ENCODE measurements at regions not wholly inside any gene's neighbourhood (a gene's known extent, or its start where the extent isn't known, plus 50 kb on each side); places are given as distances from the start of the nearest gene placed in this dataset.

DNA sequence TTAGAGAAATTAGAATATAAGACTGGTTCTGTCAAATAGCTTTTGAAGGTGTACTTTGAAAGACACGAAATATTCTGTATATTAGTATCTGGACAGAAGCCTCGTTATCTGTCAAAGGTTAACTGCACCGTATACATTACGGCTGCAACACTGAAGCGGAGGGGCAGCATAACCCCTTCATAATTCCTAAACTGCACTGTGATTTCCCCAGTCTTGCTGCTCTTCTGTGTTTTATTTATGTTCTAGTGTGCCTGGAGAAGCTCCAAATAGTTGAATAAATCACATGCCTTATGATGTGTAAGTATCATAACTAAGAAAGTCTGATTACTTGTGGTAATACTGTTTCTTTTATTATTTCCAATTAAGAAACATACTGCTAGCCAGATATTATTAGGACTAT is 285.7 kb upstream of the ROBO2 start (continued):
- TF ChIP-seq RAD21 (IDR thresholded peaks at IDR 0.05 in 1 of 2, conservative IDR thresholded peaks at IDR 0.05 in 1 of 2; ENCODE audit: low read depth in 2 of 2, low read length in 2 of 2) (no peak), EP300 (IDR thresholded peaks at IDR 0.05; ENCODE audit: borderline replicate concordance in 1 of 2, low read depth in 2 of 2, low read length in 2 of 2) (no peak), HDAC6 (IDR thresholded peaks at IDR 0.05; ENCODE audit: low read depth, low read length) (no peak), BACH1 (IDR thresholded peaks at IDR 0.05; ENCODE audit: low read length) (no peak)

All from H1 (cell line).